ENCODE measurements at regions not wholly inside any gene's neighbourhood (a gene's known extent, or its start where the extent isn't known, plus 50 kb on each side); places are given as distances from the start of the nearest gene placed in this dataset.

DNA sequence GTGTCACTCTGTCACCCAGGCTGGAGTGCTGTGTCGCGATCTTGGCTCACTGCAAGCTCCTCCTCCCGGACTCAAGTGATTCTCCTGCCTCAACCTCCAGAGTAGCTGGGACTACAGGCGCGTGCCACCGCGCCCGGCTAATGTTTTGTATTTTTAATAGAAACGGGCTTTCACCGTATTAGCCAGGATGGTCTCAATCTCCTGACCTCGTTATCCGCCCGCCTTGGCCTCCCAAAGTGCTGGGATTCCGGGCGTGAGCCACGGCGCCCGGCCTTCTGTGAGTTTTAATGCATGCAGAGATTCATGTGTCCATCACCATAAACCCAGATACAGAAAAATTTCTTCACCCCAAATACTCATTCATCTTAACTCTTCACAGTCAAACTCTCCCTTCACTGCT is 1046.7 kb downstream of the CDH9 start:
- Mint-ChIP-seq H3K27me3 (ENCODE audit: unreplicated experiment) (no peaks in the 10 kb centered on the region), H3K9me3 (ENCODE audit: low read depth, unreplicated experiment) (peaks cover 8% of the 10 kb centered on the region), H3K27ac (ENCODE audit: unreplicated experiment) (no peak overlapping the region), H3K36me3 (ENCODE audit: insufficient read depth, unreplicated experiment) (no peaks in the 10 kb centered on the region), H3K4me3 (ENCODE audit: low read depth, unreplicated experiment) (no peak overlapping the region), H3K4me1 (ENCODE audit: low read depth, unreplicated experiment) (no peaks in the 10 kb centered on the region)
- intact Hi-C loops (cut with micrococcal nuclease; ENCODE audit: unreplicated experiment): no loop called here
- DNase-seq: no peak
- CTCF ChIA-PET: no interaction called here
- no TSS peak for BruUV-seq (replicated peaks)
- TF ChIP-seq CTCF (IDR thresholded peaks at IDR 0.05; ENCODE audit: unreplicated experiment): no peak

DNA sequence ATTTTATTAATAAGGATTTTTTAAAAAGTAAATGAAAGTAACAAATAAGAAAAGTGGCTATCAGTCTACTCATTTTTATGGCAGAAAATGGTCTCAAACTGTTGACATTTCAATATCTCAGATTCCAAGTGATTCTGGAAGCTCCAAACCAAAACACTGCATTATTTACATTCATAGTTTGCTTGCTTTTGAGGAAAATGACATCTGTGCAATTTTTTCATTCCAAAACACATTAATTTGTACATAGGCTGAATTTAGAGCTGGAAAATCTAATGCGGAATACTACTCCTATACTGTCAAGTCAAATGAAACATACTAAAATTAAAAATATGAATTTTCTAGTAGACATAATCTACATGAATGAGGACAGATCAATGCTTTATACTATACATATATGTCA is 1047.6 kb downstream of the CDH9 start:
- CTCF ChIA-PET: no interaction called here

GRCh38 chr5:25979086-25979485 is 1059.3 kb downstream of the CDH9 start:
- TF ChIP-seq CTCF (IDR thresholded peaks at IDR 0.05; ENCODE audit: unreplicated experiment): no peak
- intact Hi-C loops (cut with micrococcal nuclease; ENCODE audit: unreplicated experiment): no loop called here
- H3K4me3 Mint-ChIP-seq (ENCODE audit: low read depth, unreplicated experiment): no peak overlapping the region
- H3K4me1 Mint-ChIP-seq (ENCODE audit: low read depth, unreplicated experiment): no peaks in the 10 kb centered on the region
- no peaks in the 10 kb centered on the region for H3K27me3 Mint-ChIP-seq (ENCODE audit: unreplicated experiment)
- no peak for DNase-seq
- peaks cover 11% of the 10 kb centered on the region for H3K9me3 Mint-ChIP-seq (ENCODE audit: low read depth, unreplicated experiment)
- no peaks in the 10 kb centered on the region for H3K36me3 Mint-ChIP-seq (ENCODE audit: insufficient read depth, unreplicated experiment)
- BruUV-seq (replicated peaks): no TSS peak
- no peak overlapping the region for H3K27ac Mint-ChIP-seq (ENCODE audit: unreplicated experiment)
- CTCF ChIA-PET: no interaction called here

More for the DNA sequence above, 1047.6 kb downstream of the CDH9 start:
- no peak for TF ChIP-seq CTCF (IDR thresholded peaks at IDR 0.05; ENCODE audit: unreplicated experiment)
- Mint-ChIP-seq H3K9me3 (ENCODE audit: low read depth, unreplicated experiment) (peaks cover 3% of the 10 kb centered on the region), H3K27me3 (ENCODE audit: unreplicated experiment) (no peaks in the 10 kb centered on the region), H3K4me3 (ENCODE audit: low read depth, unreplicated experiment) (no peak overlapping the region), H3K36me3 (ENCODE audit: insufficient read depth, unreplicated experiment) (no peaks in the 10 kb centered on the region), H3K27ac (ENCODE audit: unreplicated experiment) (no peak overlapping the region), H3K4me1 (ENCODE audit: low read depth, unreplicated experiment) (no peaks in the 10 kb centered on the region)
- BruUV-seq (replicated peaks): no TSS peak
- intact Hi-C loops (cut with micrococcal nuclease; ENCODE audit: unreplicated experiment): no loop called here
- DNase-seq: no peak

GRCh38 chr5:25975885-25976284 is 1062.5 kb downstream of the CDH9 start:
- Mint-ChIP-seq H3K36me3 (ENCODE audit: insufficient read depth, unreplicated experiment) (no peaks in the 10 kb centered on the region), H3K27me3 (ENCODE audit: unreplicated experiment) (no peaks in the 10 kb centered on the region), H3K4me3 (ENCODE audit: low read depth, unreplicated experiment) (no peak overlapping the region), H3K9me3 (ENCODE audit: low read depth, unreplicated experiment) (peaks cover 14% of the 10 kb centered on the region), H3K27ac (ENCODE audit: unreplicated experiment) (no peak overlapping the region), H3K4me1 (ENCODE audit: low read depth, unreplicated experiment) (no peaks in the 10 kb centered on the region)
- intact Hi-C loops (cut with micrococcal nuclease; ENCODE audit: unreplicated experiment): no loop called here
- no peak for DNase-seq
- CTCF ChIA-PET: no interaction called here
- TF ChIP-seq CTCF (IDR thresholded peaks at IDR 0.05; ENCODE audit: unreplicated experiment): no peak
- no TSS peak for BruUV-seq (replicated peaks)

DNA sequence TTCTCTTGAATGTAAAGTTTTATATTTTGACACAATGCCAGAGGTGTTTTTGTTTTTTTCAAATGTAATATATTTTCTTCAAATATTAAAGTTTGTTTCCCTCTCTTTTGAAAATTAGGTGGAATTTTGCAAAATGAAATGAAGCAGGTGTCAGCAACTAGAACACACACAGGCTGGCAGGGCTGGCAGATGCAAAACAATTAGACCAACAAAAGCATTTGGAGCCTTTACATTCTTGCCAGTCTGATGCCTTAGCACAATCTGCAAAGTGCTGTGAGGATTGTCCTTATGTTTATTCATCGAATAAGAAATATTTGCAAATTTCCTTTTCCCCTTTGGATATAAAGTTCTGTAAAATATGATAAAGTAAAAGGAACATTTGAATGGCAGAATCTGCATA is 1063.9 kb downstream of the CDH9 start:
- CTCF ChIA-PET: no interaction called here
- Mint-ChIP-seq H3K27ac (ENCODE audit: unreplicated experiment) (no peak overlapping the region), H3K4me3 (ENCODE audit: low read depth, unreplicated experiment) (no peak overlapping the region), H3K27me3 (ENCODE audit: unreplicated experiment) (no peaks in the 10 kb centered on the region), H3K4me1 (ENCODE audit: low read depth, unreplicated experiment) (no peaks in the 10 kb centered on the region), H3K36me3 (ENCODE audit: insufficient read depth, unreplicated experiment) (no peaks in the 10 kb centered on the region), H3K9me3 (ENCODE audit: low read depth, unreplicated experiment) (peaks cover 12% of the 10 kb centered on the region)
- DNase-seq: no peak
- intact Hi-C loops (cut with micrococcal nuclease; ENCODE audit: unreplicated experiment): no loop called here
- BruUV-seq (replicated peaks): no TSS peak
- TF ChIP-seq CTCF (IDR thresholded peaks at IDR 0.05; ENCODE audit: unreplicated experiment): no peak

Data from Calu3 (cell line).